HFF-Myc (cell line): ENCODE measurements at regions not wholly inside any gene's neighbourhood (a gene's known extent, or its start where the extent isn't known, plus 50 kb on each side); places are given as distances from the start of the nearest gene placed in this dataset.

Experiments used
- DNase-seq: peaks from one replicate; pipeline ENCODE4 v3.0.0-alpha.2; 2011; ENCODE audit warnings: low read depth; ENCODE audit errors: extremely low read depth
- H3K4me3 ChIP-seq: replicated peaks from 2 replicates; pipeline ENCODE4 v1.5.1; 2011; ENCODE audit warnings: low read depth, mild to moderate bottlenecking, control low read depth, low read length
- CTCF ChIP-seq: IDR thresholded peaks from 2 replicates; pipeline ENCODE4 v1.5.1; 2012; ENCODE audit warnings: mild to moderate bottlenecking, low read depth, low read length, control low read depth; ENCODE audit errors: missing control alignments

DNA sequence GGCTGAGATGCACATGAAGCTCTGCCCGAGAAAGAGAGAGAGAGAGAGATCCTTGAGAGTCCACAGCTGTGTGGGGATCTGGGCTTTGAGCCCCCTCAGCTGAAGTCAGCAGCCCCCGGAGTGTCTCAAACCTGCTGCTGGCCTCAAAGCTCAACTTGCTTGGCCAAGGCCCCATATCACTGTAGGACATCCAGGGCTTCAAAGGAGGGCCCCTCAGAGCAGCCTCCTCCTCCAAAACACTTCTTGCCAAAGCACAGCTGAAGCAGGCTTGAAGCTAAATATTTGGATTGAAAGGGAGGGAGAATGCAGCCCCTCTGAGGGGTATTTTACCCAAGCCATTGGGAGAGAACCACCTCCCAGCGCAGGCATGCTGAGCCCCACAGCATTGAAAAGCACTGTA is 357.6 kb downstream of the OSR1 start:
- no peak for TF ChIP-seq CTCF
- no peak for DNase-seq
- no peak overlapping the region for H3K4me3 ChIP-seq

GRCh38 chr2:18999198-18999597 is 359.2 kb downstream of the OSR1 start:
- TF ChIP-seq CTCF: no peak
- no peak for DNase-seq
- no peak overlapping the region for H3K4me3 ChIP-seq

- no peak overlapping the region for H3K4me3 ChIP-seq
- no peak for TF ChIP-seq CTCF
- DNase-seq: no peak
Measured at GRCh38 chr2:18998491-18998890, 359.9 kb downstream of the OSR1 start.

DNA sequence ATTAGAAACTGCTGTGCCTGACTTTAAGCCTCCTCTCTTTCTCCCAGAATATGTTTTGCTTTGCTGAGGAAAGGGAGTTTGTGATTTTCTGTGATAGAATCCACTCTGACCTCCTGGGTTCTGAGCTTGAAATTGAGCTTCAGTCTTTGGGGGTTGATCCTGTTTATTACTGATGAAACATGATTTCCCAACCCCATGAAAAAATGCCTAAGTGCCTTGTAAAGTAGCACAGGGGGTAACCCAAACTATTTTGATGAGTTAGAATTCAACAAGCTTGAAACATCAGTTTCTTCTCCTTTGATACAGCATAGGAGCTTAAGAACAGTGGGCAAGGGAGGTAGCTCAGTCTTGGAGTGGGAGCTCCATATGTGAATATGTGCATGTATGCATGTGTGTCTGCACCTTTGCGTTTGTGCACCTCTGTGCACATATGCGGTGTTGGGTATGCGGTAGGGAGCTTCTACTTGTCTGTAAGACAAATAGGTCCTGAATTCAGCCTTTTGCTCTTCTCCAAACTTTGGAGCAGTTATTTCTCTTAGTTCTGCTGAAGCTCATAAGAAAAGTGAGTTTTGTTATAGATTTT is 364.6 kb downstream of the OSR1 start:
- H3K4me3 ChIP-seq: no peak overlapping the region
- no peak for DNase-seq

GRCh38 chr2:18991177-18992168 is 366.9 kb downstream of the OSR1 start:
- DNase-seq: no peak
- H3K4me3 ChIP-seq: no peak overlapping the region
- no peak for TF ChIP-seq CTCF

More for the DNA sequence above, 364.6 kb downstream of the OSR1 start:
- no peak for TF ChIP-seq CTCF

DNA sequence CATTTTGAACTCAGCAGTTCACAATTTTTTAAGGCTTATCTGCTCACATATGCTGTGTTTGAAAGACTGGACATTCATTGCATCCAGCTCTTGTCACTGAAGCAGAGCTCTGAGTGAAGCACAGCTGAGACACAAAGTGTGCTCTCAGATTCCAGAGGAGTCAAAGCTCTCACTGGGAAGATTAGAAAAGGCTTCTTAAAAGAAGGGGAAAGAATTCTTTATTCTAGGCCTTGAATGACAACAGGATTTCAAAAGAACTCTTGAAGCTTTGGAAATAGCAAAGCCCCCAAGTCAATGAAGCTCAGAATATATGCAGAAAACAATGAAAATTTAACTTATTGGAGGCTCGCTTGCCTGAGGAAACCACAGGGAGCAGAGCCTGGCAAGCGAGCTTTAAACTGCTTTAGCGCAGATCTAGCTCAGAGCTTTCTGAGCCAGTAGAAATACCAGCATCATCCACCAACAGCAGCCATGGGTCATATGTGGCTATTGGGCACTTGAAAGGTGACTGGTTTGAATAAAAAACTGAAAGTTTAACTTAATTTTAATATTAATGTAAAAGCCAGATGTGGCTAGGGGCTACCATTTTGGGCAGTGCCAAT is 369.7 kb downstream of the OSR1 start:
- no peak overlapping the region for H3K4me3 ChIP-seq
- TF ChIP-seq CTCF: no peak
- DNase-seq: no peak
